ENCODE measurements at regions not wholly inside any gene's neighbourhood (a gene's known extent, or its start where the extent isn't known, plus 50 kb on each side); places are given as distances from the start of the nearest gene placed in this dataset.
"Not testable (repeated sequence)": the region's sequence is repeated elsewhere in the genome, so short reads cannot be mapped to it uniquely, and the experiment has no call there.

- H3K9me3 ChIP-seq (replicated peaks in 1 of 2; ENCODE audit: control insufficient read depth in 1 of 2, insufficient read depth in 1 of 2, low read length in 2 of 2) = no peaks in the 10 kb centered on the region
- TF ChIP-seq CTCF (IDR thresholded peaks at IDR 0.05) = no peak
- peaks cover 16% of the 10 kb centered on the region for H3K4me1 Mint-ChIP-seq
Observed at GRCh38 chr5:78716206-78716605, 67.6 kb upstream of the LHFPL2 start.

GRCh38 chr5:78715351-78715750, 66.8 kb upstream of the LHFPL2 start:
- not testable (repeated sequence) for H3K27ac Mint-ChIP-seq

More at GRCh38 chr5:78716206-78716605, 67.6 kb upstream of the LHFPL2 start:
- no peak overlapping the region for H3K27ac ChIP-seq (ENCODE audit: low read depth in 1 of 2, low read length in 2 of 2)
- no peaks in the 10 kb centered on the region for H3K36me3 ChIP-seq (replicated peaks in 1 of 2; ENCODE audit: control insufficient read depth in 1 of 2, insufficient read depth in 2 of 2, low read length in 2 of 2)
- H4K20me1 ChIP-seq (ENCODE audit: insufficient read depth, low read length) = no peaks in the 10 kb centered on the region
- no peak overlapping the region for H3K9ac ChIP-seq (ENCODE audit: insufficient read depth, low read length, poor library complexity, severe bottlenecking)
- WGBS (ENCODE audit: insufficient coverage) = no CpG with 5 or more reads among the region's 1 CpG
- no peak for DNase-seq
- Mint-ChIP-seq H3K36me3 (no peaks in the 10 kb centered on the region), H3K27me3 (ENCODE audit: low read depth in 3 of 3) (peaks cover 2 to 7% (median 3%) of the 10 kb centered on the region in 3 donors), H3K4me3 (no peak overlapping the region), H3K9me3 (peaks cover 0 to 4% (median 1%) of the 10 kb centered on the region in 7 donors), H3K27ac (no peak overlapping the region)
- no peaks in the 10 kb centered on the region for H3K27me3 ChIP-seq (ENCODE audit: control insufficient read depth in 2 of 2, insufficient read depth in 2 of 2, low read length in 2 of 2)
- H3K79me2 ChIP-seq (ENCODE audit: insufficient read depth, low read length) = no peaks in the 10 kb centered on the region
- H3K4me1 ChIP-seq (ENCODE audit: control insufficient read depth in 1 of 2, insufficient read depth in 2 of 2, low read length in 2 of 2) = peaks cover 6 to 9% of the 10 kb centered on the region in 2 donors
- intact Hi-C loops (cut with micrococcal nuclease) = no loop called here
- H2AFZ ChIP-seq (ENCODE audit: insufficient read depth, low read depth, low read length, poor library complexity, severe bottlenecking) = no peak overlapping the region
- no peak overlapping the region for H3K4me3 ChIP-seq (replicated peaks in 1 of 3; ENCODE audit: low read depth in 2 of 3, low read length in 3 of 3)
- H3K4me2 ChIP-seq (replicated peaks; ENCODE audit: extremely low read depth, low read length, poor library complexity, severe bottlenecking) = no peak overlapping the region

GRCh38 chr5:78711670-78712069, 63.1 kb upstream of the LHFPL2 start:
- H3K27ac Mint-ChIP-seq; H3K4me3 ChIP-seq (replicated peaks in 1 of 3; ENCODE audit: low read depth in 2 of 3, low read length in 3 of 3); H2AFZ ChIP-seq (ENCODE audit: insufficient read depth, low read depth, low read length, poor library complexity, severe bottlenecking); DNase-seq; H3K4me2 ChIP-seq (replicated peaks; ENCODE audit: extremely low read depth, low read length, poor library complexity, severe bottlenecking); H3K79me2 ChIP-seq (ENCODE audit: insufficient read depth, low read length); H4K20me1 ChIP-seq (ENCODE audit: insufficient read depth, low read length); H3K4me1 ChIP-seq (ENCODE audit: control insufficient read depth in 1 of 2, insufficient read depth in 2 of 2, low read length in 2 of 2); H3K4me3 Mint-ChIP-seq; H3K4me1 Mint-ChIP-seq; H3K27me3 Mint-ChIP-seq (ENCODE audit: low read depth in 3 of 3); intact Hi-C loops (cut with micrococcal nuclease); H3K36me3 Mint-ChIP-seq; H3K36me3 ChIP-seq (replicated peaks in 1 of 2; ENCODE audit: control insufficient read depth in 1 of 2, insufficient read depth in 2 of 2, low read length in 2 of 2); H3K9me3 ChIP-seq (replicated peaks in 1 of 2; ENCODE audit: control insufficient read depth in 1 of 2, insufficient read depth in 1 of 2, low read length in 2 of 2); H3K9ac ChIP-seq (ENCODE audit: insufficient read depth, low read length, poor library complexity, severe bottlenecking); H3K27ac ChIP-seq (ENCODE audit: low read depth in 1 of 2, low read length in 2 of 2); H3K27me3 ChIP-seq (ENCODE audit: control insufficient read depth in 2 of 2, insufficient read depth in 2 of 2, low read length in 2 of 2): not testable (repeated sequence)
- H3K9me3 Mint-ChIP-seq = peaks cover 5 to 14% (median 9%) of the 10 kb centered on the region in 7 donors

More at GRCh38 chr5:78715351-78715750, 66.8 kb upstream of the LHFPL2 start:
- H3K27ac ChIP-seq (ENCODE audit: low read depth in 1 of 2, low read length in 2 of 2); H3K36me3 Mint-ChIP-seq; intact Hi-C loops (cut with micrococcal nuclease); H4K20me1 ChIP-seq (ENCODE audit: insufficient read depth, low read length); H3K4me1 Mint-ChIP-seq; H3K4me3 Mint-ChIP-seq; H2AFZ ChIP-seq (ENCODE audit: insufficient read depth, low read depth, low read length, poor library complexity, severe bottlenecking); H3K27me3 ChIP-seq (ENCODE audit: control insufficient read depth in 2 of 2, insufficient read depth in 2 of 2, low read length in 2 of 2); H3K9me3 ChIP-seq (replicated peaks in 1 of 2; ENCODE audit: control insufficient read depth in 1 of 2, insufficient read depth in 1 of 2, low read length in 2 of 2); H3K27me3 Mint-ChIP-seq (ENCODE audit: low read depth in 3 of 3); H3K4me1 ChIP-seq (ENCODE audit: control insufficient read depth in 1 of 2, insufficient read depth in 2 of 2, low read length in 2 of 2); H3K9me3 Mint-ChIP-seq; H3K4me2 ChIP-seq (replicated peaks; ENCODE audit: extremely low read depth, low read length, poor library complexity, severe bottlenecking); DNase-seq; H3K79me2 ChIP-seq (ENCODE audit: insufficient read depth, low read length); H3K36me3 ChIP-seq (replicated peaks in 1 of 2; ENCODE audit: control insufficient read depth in 1 of 2, insufficient read depth in 2 of 2, low read length in 2 of 2); H3K4me3 ChIP-seq (replicated peaks in 1 of 3; ENCODE audit: low read depth in 2 of 3, low read length in 3 of 3); H3K9ac ChIP-seq (ENCODE audit: insufficient read depth, low read length, poor library complexity, severe bottlenecking): not testable (repeated sequence)
- WGBS (ENCODE audit: insufficient coverage) = no CpG with 5 or more reads among the region's 3 CpGs

- peaks cover 5 to 16% (median 9%) of the 10 kb centered on the region in 7 donors for H3K9me3 Mint-ChIP-seq
- H3K4me3 ChIP-seq (replicated peaks in 1 of 3; ENCODE audit: low read depth in 2 of 3, low read length in 3 of 3); H3K4me1 Mint-ChIP-seq; intact Hi-C loops (cut with micrococcal nuclease); H3K9me3 ChIP-seq (replicated peaks in 1 of 2; ENCODE audit: control insufficient read depth in 1 of 2, insufficient read depth in 1 of 2, low read length in 2 of 2); H3K4me1 ChIP-seq (ENCODE audit: control insufficient read depth in 1 of 2, insufficient read depth in 2 of 2, low read length in 2 of 2); H3K27me3 Mint-ChIP-seq (ENCODE audit: low read depth in 3 of 3); H3K27me3 ChIP-seq (ENCODE audit: control insufficient read depth in 2 of 2, insufficient read depth in 2 of 2, low read length in 2 of 2); H3K36me3 ChIP-seq (replicated peaks in 1 of 2; ENCODE audit: control insufficient read depth in 1 of 2, insufficient read depth in 2 of 2, low read length in 2 of 2); H3K36me3 Mint-ChIP-seq; H3K4me3 Mint-ChIP-seq; DNase-seq; H4K20me1 ChIP-seq (ENCODE audit: insufficient read depth, low read length); H3K4me2 ChIP-seq (replicated peaks; ENCODE audit: extremely low read depth, low read length, poor library complexity, severe bottlenecking); H3K27ac ChIP-seq (ENCODE audit: low read depth in 1 of 2, low read length in 2 of 2); H3K79me2 ChIP-seq (ENCODE audit: insufficient read depth, low read length); H3K9ac ChIP-seq (ENCODE audit: insufficient read depth, low read length, poor library complexity, severe bottlenecking); H2AFZ ChIP-seq (ENCODE audit: insufficient read depth, low read depth, low read length, poor library complexity, severe bottlenecking): not testable (repeated sequence)
- H3K27ac Mint-ChIP-seq = peak overlapping the region in 1 of 7 donors; percentile 40
- WGBS (ENCODE audit: insufficient coverage) = 98% methylated on average over 10 of the region's 18 CpGs
Observed at GRCh38 chr5:78709729-78710430, 61.3 kb upstream of the LHFPL2 start.
